ENCODE measurements at regions not wholly inside any gene's neighbourhood (a gene's known extent, or its start where the extent isn't known, plus 50 kb on each side); places are given as distances from the start of the nearest gene placed in this dataset.

DNA sequence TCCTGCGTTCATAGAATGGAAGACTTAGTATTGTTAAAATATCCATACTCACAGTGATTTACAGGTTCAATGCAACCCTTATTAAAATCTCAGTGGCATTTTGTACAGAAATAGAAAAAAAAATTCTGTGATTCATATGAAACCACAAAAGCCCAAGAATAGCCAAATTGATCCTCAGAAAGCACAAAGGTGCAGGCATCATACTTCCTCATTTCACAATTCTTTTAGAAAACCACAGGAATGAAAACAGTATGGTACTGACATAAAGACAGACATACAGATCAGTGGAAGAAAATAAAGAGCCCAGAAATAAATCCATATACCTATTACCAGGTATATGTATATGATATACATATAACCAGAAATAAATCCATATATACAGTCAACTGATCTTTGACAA, 86.8 kb upstream of the MEGF10 start:
- Histone ChIP-seq H3K27me3 (no peaks in the 10 kb centered on the region), H3K27ac (no peak overlapping the region), H3K4me1 (no peaks in the 10 kb centered on the region), H3K4me3 (replicated peaks in 1 of 3) (no peak overlapping the region), H3K9me3 (no peaks in the 10 kb centered on the region), H3K36me3 (no peaks in the 10 kb centered on the region)
- TF ChIP-seq, protein P1, sequence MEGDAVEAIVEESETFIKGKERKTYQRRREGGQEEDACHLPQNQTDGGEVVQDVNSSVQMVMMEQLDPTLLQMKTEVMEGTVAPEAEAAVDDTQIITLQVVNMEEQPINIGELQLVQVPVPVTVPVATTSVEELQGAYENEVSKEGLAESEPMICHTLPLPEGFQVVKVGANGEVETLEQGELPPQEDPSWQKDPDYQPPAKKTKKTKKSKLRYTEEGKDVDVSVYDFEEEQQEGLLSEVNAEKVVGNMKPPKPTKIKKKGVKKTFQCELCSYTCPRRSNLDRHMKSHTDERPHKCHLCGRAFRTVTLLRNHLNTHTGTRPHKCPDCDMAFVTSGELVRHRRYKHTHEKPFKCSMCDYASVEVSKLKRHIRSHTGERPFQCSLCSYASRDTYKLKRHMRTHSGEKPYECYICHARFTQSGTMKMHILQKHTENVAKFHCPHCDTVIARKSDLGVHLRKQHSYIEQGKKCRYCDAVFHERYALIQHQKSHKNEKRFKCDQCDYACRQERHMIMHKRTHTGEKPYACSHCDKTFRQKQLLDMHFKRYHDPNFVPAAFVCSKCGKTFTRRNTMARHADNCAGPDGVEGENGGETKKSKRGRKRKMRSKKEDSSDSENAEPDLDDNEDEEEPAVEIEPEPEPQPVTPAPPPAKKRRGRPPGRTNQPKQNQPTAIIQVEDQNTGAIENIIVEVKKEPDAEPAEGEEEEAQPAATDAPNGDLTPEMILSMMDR (IDR thresholded peaks at IDR 0.05) = no peak
- no peak for TF ChIP-seq POLR2A (IDR thresholded peaks at IDR 0.05)
- intact Hi-C loops (cut with DNase I) = no loop called here
- no peak for DNase-seq
- 89 to 95% methylated on average over 1 of the region's 1 CpG for WGBS, 2 donors

DNA sequence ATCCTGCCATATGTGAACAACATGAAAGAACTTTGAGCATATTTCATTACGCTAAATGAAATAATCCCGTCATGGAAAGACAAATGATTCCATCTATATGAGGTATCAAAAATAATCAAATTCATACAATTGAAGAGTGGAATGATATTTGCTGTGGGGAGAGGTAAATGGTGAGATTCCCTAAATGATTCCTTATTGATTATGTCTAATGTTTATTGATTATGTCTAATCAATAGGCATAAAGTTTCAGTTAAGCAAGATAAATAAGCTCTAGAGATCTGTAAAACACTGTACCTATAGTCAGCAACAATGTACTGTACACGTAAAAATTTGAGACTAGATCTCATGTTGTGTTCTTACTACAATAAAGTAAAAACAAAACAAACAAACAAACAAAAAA, 85.4 kb upstream of the MEGF10 start:
- Histone ChIP-seq H3K9me3 (no peaks in the 10 kb centered on the region), H3K4me3 (replicated peaks in 1 of 3) (no peak overlapping the region), H3K27ac (no peak overlapping the region), H3K36me3 (no peaks in the 10 kb centered on the region), H3K27me3 (no peaks in the 10 kb centered on the region), H3K4me1 (no peaks in the 10 kb centered on the region)
- DNase-seq = no peak
- WGBS, 2 donors = 88 to 92% methylated on average over 3 of the region's 3 CpGs
- intact Hi-C loops (cut with DNase I) = no loop called here
- TF ChIP-seq, protein P1 (IDR thresholded peaks at IDR 0.05) = no peak
- TF ChIP-seq POLR2A (IDR thresholded peaks at IDR 0.05) = no peak

GRCh38 chr5:127206320-127207113, 84.1 kb upstream of the MEGF10 start:
- Histone ChIP-seq H3K4me3 (replicated peaks in 1 of 3) (no peak overlapping the region), H3K27ac (no peak overlapping the region), H3K36me3 (no peaks in the 10 kb centered on the region), H3K27me3 (no peaks in the 10 kb centered on the region), H3K9me3 (no peaks in the 10 kb centered on the region), H3K4me1 (no peaks in the 10 kb centered on the region)
- intact Hi-C loops (cut with DNase I) = no loop called here
- TF ChIP-seq POLR2A (IDR thresholded peaks at IDR 0.05) = no peak
- TF ChIP-seq, protein P1 (IDR thresholded peaks at IDR 0.05) = no peak
- no peak for DNase-seq
- 67 to 69% methylated on average over 4 of the region's 4 CpGs for WGBS, 2 donors

DNA sequence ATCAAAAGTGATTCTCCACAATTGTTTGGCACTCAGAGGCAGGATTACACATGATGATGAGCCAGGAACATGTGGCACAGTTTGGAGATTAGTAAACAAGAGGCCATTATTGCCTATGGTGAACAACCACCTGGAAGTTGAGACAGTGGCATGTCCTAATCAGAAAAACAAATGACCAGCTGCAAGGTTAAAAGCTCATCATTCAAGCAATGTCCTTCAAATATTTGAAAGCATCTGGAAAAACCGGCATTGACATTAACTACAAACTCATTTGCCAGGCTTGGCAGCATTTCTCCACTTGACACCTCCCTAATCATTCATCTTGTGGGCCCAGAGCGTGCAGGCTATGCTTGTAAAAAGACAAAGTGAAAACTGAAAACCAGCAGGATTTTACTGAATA, 80.6 kb upstream of the MEGF10 start:
- intact Hi-C loops (cut with DNase I) = no loop called here
- DNase-seq = no peak
- WGBS, 2 donors = 55 to 64% methylated on average over 2 of the region's 2 CpGs

DNA sequence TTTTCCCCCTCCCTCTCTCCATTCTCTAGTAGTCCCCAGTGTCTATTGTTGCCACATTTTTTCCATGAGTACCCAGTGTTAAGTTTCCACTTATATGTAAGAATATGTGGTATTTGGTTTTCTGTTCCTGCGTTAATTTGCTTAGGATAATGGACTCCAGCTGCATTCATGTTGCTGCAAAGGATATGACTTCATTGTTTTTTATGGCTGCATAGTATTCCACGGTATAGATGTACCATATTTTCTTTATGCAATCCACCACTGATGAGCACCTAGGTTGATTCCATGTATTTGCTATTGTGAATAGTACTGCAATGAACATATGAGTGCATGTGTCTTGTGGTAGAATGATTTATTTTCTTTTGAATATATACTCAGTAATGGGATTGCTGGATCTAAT, 77.4 kb upstream of the MEGF10 start:
- WGBS, 2 donors = 94 to 96% methylated on average over 2 of the region's 2 CpGs
- Histone ChIP-seq H3K4me3 (replicated peaks in 1 of 3) (no peak overlapping the region), H3K36me3 (no peaks in the 10 kb centered on the region), H3K27me3 (no peaks in the 10 kb centered on the region), H3K9me3 (no peaks in the 10 kb centered on the region), H3K27ac (no peak overlapping the region), H3K4me1 (peaks cover 0 to 9% of the 10 kb centered on the region in 2 donors)
- intact Hi-C loops (cut with DNase I) = no loop called here
- DNase-seq = no peak
- no peak for TF ChIP-seq POLR2A (IDR thresholded peaks at IDR 0.05)
- TF ChIP-seq, protein P1 (IDR thresholded peaks at IDR 0.05) = no peak

More for the DNA sequence above, 80.6 kb upstream of the MEGF10 start:
- Histone ChIP-seq H3K4me3 (replicated peaks in 1 of 3) (no peak overlapping the region), H3K36me3 (no peaks in the 10 kb centered on the region), H3K4me1 (no peaks in the 10 kb centered on the region), H3K27me3 (no peaks in the 10 kb centered on the region), H3K9me3 (no peaks in the 10 kb centered on the region), H3K27ac (no peak overlapping the region)
- TF ChIP-seq, protein P1 (IDR thresholded peaks at IDR 0.05) = no peak
- TF ChIP-seq POLR2A (IDR thresholded peaks at IDR 0.05) = no peak

All from thyroid gland (tissue), 4 donors.